K562 (cell line): ENCODE measurements at regions not wholly inside any gene's neighbourhood (a gene's known extent, or its start where the extent isn't known, plus 50 kb on each side); places are given as distances from the start of the nearest gene placed in this dataset.

ENCODE experiments used
- ARHGAP35 ChIP-seq: fragments of 450-650 bp; IDR thresholded peaks from 2 replicates; pipeline ENCODE4 v1.6.1; 2018; ENCODE audit not compliant: partially characterized antibody
- BCOR ChIP-seq: fragments of 450-650 bp; IDR thresholded peaks from 2 replicates; pipeline ENCODE4 v1.6.1; 2016
- CBX3 ChIP-seq, 2 experiments: IDR thresholded peaks; 1 replicate in 1 of 2; 2 replicates in 1 of 2; pipeline ENCODE4 v1.6.1; 2012; ENCODE audit warnings: inconsistent platforms in 2 of 2, low read length in 2 of 2, borderline replicate concordance in 1 of 2, control low read depth in 1 of 2
- CTCF ChIP-seq, 3 experiments: IDR thresholded peaks in 2 of 3; conservative IDR thresholded peaks in 1 of 3; 2 replicates each; pipeline ENCODE4 v1.5.1; 2011 to 2012; ENCODE audit warnings: low read length in 3 of 3, mild to moderate bottlenecking in 3 of 3, control low read depth in 2 of 3, improper control_type of control experiment in 1 of 3, inconsistent platforms in 1 of 3, low read depth in 1 of 3, mixed read lengths in 1 of 3, moderate library complexity in 1 of 3; ENCODE audit not compliant: insufficient read depth in 2 of 3
- FOXA3 ChIP-seq, 2 experiments: fragments of 450-650 bp in 1 of 2; sonication (generic) in 1 of 2; formaldehyde crosslinking; IDR thresholded peaks in 1 of 2; conservative IDR thresholded peaks in 1 of 2; 2 replicates each; pipeline versions ENCODE4 v1.4.0 to v1.8.0; 2020 to 2022; ENCODE audit warnings: mild to moderate bottlenecking in 2 of 2, missing genetic modification reagents in 1 of 2
- FOXP4 ChIP-seq: sonication (generic); formaldehyde crosslinking; IDR thresholded peaks from 2 replicates; pipeline ENCODE4 v1.8.0; 2022; ENCODE audit warnings: mild to moderate bottlenecking, missing genetic modification reagents, borderline replicate concordance
- GTF3C2 ChIP-seq: IDR thresholded peaks from 3 replicates; pipeline ENCODE4 v1.6.1; 2011; ENCODE audit warnings: borderline replicate concordance, mild to moderate bottlenecking, moderate library complexity; ENCODE audit not compliant: insufficient read length; ENCODE audit errors: extremely low read depth
- IRF2 ChIP-seq: sonication (generic); formaldehyde crosslinking; IDR thresholded peaks from 2 replicates; pipeline ENCODE4 v1.8.1; 2022; ENCODE audit warnings: mild to moderate bottlenecking, missing genetic modification reagents
- PATZ1 ChIP-seq: fragments of 250-450 bp; sonication (Bioruptor Pico); IDR thresholded peaks from 2 replicates; pipeline ENCODE4 v1.5.0; 2020; ENCODE audit warnings: mild to moderate bottlenecking, borderline replicate concordance
- PRPF4 ChIP-seq: fragments of 200-400 bp; formaldehyde crosslinking; IDR thresholded peaks from one replicate; pipeline ENCODE4 v1.6.1; 2017; ENCODE audit warnings: low read length, low read depth, mild to moderate bottlenecking; ENCODE audit not compliant: insufficient read depth, poor library complexity, severe bottlenecking
- TAF1 ChIP-seq: IDR thresholded peaks from 2 replicates; pipeline ENCODE4 v1.6.1; 2011; ENCODE audit warnings: mild to moderate bottlenecking, low read length, moderate library complexity; ENCODE audit not compliant: insufficient read depth, control insufficient read depth, severe bottlenecking; ENCODE audit errors: extremely low read depth
- ZBTB33 ChIP-seq: sonication (generic); formaldehyde crosslinking; IDR thresholded peaks from 2 replicates; pipeline ENCODE4 v1.8.1; 2023; ENCODE audit warnings: mild to moderate bottlenecking, missing genetic modification reagents
- ZNF274 ChIP-seq: IDR thresholded peaks from 2 replicates; pipeline ENCODE4 v1.6.1; 2011; ENCODE audit warnings: low read depth, mild to moderate bottlenecking, low read length, moderate library complexity, borderline replicate concordance

GRCh38 chr21:43362915-43363314 is 64.0 kb downstream of the SIK1 start:
- TF ChIP-seq CTCF (IDR thresholded peaks at IDR 0.05 in 2 of 3, conservative IDR thresholded peaks at IDR 0.05 in 1 of 3; ENCODE audit: insufficient read depth in 2 of 3, low read depth in 1 of 3, low read length in 3 of 3) (no peak), GTF3C2 (no peak), ARHGAP35 (no peak), TAF1 (no peak), ZNF274 (no peak), BCOR (no peak; the same call in 1 of the 2 replicates), IRF2 (CRISPR knock-in tag) (no peak), CBX3 (IDR thresholded peaks at IDR 0.05; ENCODE audit: borderline replicate concordance in 1 of 2, low read length in 2 of 2) (no peak), FOXA3 (CRISPR knock-in tag; conservative IDR thresholded peaks at IDR 0.05 in 1 of 2, IDR thresholded peaks at IDR 0.05 in 1 of 2) (no peak), PRPF4 (no peak), PATZ1 (CRISPR knock-in tag) (no peak), ZBTB33 (CRISPR knock-in tag) (no peak), FOXP4 (CRISPR knock-in tag) (no peak)
